WTC11 (cell line): ENCODE measurements at regions not wholly inside any gene's neighbourhood (a gene's known extent, or its start where the extent isn't known, plus 50 kb on each side); places are given as distances from the start of the nearest gene placed in this dataset.
"Not testable (repeated sequence)": the region's sequence is repeated elsewhere in the genome, so short reads cannot be mapped to it uniquely, and the experiment has no call there.

Source experiments
- ATAC-seq: fragments of 200-7000 bp; cut with Tn5 transposase; 2 replicates; pipeline ENCODE4 v1.10.0; 2021; ENCODE audit warnings: mild to moderate bottlenecking, moderate library complexity
- CTCF ChIA-PET: fragments of 300-600 bp; sonication (Branson Sonifier 250); formaldehyde crosslinking; loops from one replicate; lab custom pipeline; 2021; ENCODE audit warnings: antibody characterized with exemption; lab: Charles Lee
- POLR2A ChIA-PET: fragments of 350-600 bp; sonication (Branson Sonifier 250); formaldehyde crosslinking; loops from one replicate; lab custom pipeline; 2021; ENCODE audit warnings: antibody characterized with exemption; lab: Charles Lee
- DNase-seq: peaks from one replicate; pipeline ENCODE4 v3.0.0; 2021; ENCODE audit warnings: low spot score
- H3K27ac Mint-ChIP-seq: 2 replicates; pipeline ENCODE4 v1.8.0; 2021; ENCODE audit warnings: mixed read lengths
- H3K27me3 Mint-ChIP-seq: 2 replicates; pipeline ENCODE4 v1.8.0; 2021; ENCODE audit warnings: low read depth, mild to moderate bottlenecking, moderate library complexity, mixed read lengths
- H3K36me3 Mint-ChIP-seq: 2 replicates; pipeline ENCODE4 v1.8.0; 2021; ENCODE audit warnings: mixed read lengths
- H3K4me1 Mint-ChIP-seq: 2 replicates; pipeline ENCODE4 v1.8.0; 2022; ENCODE audit warnings: mixed read lengths
- H3K4me3 Mint-ChIP-seq: 2 replicates; pipeline ENCODE4 v1.8.0; 2021; ENCODE audit warnings: mild to moderate bottlenecking, moderate library complexity, mixed read lengths
- H3K9me3 Mint-ChIP-seq: 2 replicates; pipeline ENCODE4 v1.8.0; 2021; ENCODE audit warnings: mixed read lengths
- GTF2I ChIP-seq: fragments of 250-450 bp; sonication (Bioruptor Pico); conservative IDR thresholded peaks from 2 replicates; pipeline ENCODE4 v1.4.0; 2021; ENCODE audit warnings: mild to moderate bottlenecking
- JUN ChIP-seq: sonication (generic); formaldehyde crosslinking; IDR thresholded peaks from 2 replicates; pipeline ENCODE4 v1.8.0; 2023; ENCODE audit warnings: mild to moderate bottlenecking, missing genetic modification reagents
- MYBL2 ChIP-seq: sonication (generic); formaldehyde crosslinking; IDR thresholded peaks from 2 replicates; pipeline ENCODE4 v1.8.1; 2023; ENCODE audit warnings: mild to moderate bottlenecking, moderate library complexity, missing genetic modification reagents
- NFATC4 ChIP-seq: fragments of 250-450 bp; sonication (Bioruptor Pico); IDR thresholded peaks from 2 replicates; pipeline ENCODE4 v1.9.0; 2021; ENCODE audit warnings: mild to moderate bottlenecking
- NR1H2 ChIP-seq: sonication (generic); formaldehyde crosslinking; IDR thresholded peaks from 2 replicates; pipeline ENCODE4 v1.9.0; 2021; ENCODE audit warnings: mild to moderate bottlenecking, moderate library complexity, missing genetic modification reagents
- OVOL2 ChIP-seq: fragments of 250-450 bp; sonication (Bioruptor Pico); IDR thresholded peaks from 2 replicates; pipeline ENCODE4 v1.9.0; 2021; ENCODE audit warnings: mild to moderate bottlenecking, borderline replicate concordance
- RELA ChIP-seq: sonication (generic); formaldehyde crosslinking; IDR thresholded peaks from 2 replicates; pipeline ENCODE4 v1.8.1; 2022; ENCODE audit warnings: missing genetic modification reagents, mild to moderate bottlenecking, borderline replicate concordance
- SOX15 ChIP-seq: fragments of 250-450 bp; sonication (Bioruptor Pico); IDR thresholded peaks from 2 replicates; pipeline ENCODE4 v1.9.0; 2021; ENCODE audit warnings: mild to moderate bottlenecking
- SP1 ChIP-seq: sonication (generic); formaldehyde crosslinking; conservative IDR thresholded peaks from 2 replicates; pipeline ENCODE4 v1.8.1; 2022; ENCODE audit warnings: missing genetic modification reagents
- TCF7 ChIP-seq: sonication (generic); formaldehyde crosslinking; IDR thresholded peaks from 2 replicates; pipeline ENCODE4 v1.8.0; 2022; ENCODE audit warnings: mild to moderate bottlenecking, low read depth, missing genetic modification reagents, moderate library complexity
- TP53 ChIP-seq: sonication (generic); formaldehyde crosslinking; IDR thresholded peaks from 2 replicates; pipeline ENCODE4 v1.8.1; 2023; ENCODE audit warnings: mild to moderate bottlenecking, missing genetic modification reagents
- ZNF416 ChIP-seq: fragments of 250-450 bp; sonication (Bioruptor Pico); IDR thresholded peaks from 2 replicates; pipeline ENCODE4 v1.9.0; 2021; ENCODE audit warnings: mild to moderate bottlenecking, inconsistent platforms
- TF ChIP-seq, protein P1 (sequence below): sonication (generic); formaldehyde crosslinking; IDR thresholded peaks from 2 replicates; pipeline ENCODE4 v1.8.1; 2023; ENCODE audit warnings: mild to moderate bottlenecking, missing genetic modification reagents, borderline replicate concordance
- TF ChIP-seq, protein P2 (sequence below): fragments of 250-450 bp; sonication (Bioruptor Pico); IDR thresholded peaks from 2 replicates; pipeline ENCODE4 v1.9.0; 2021; ENCODE audit warnings: moderate library complexity, mild to moderate bottlenecking, inconsistent platforms, borderline replicate concordance
- TF ChIP-seq, protein P3 (sequence below): sonication (generic); formaldehyde crosslinking; IDR thresholded peaks from 2 replicates; pipeline ENCODE4 v1.8.1; 2023; ENCODE audit warnings: mild to moderate bottlenecking, missing genetic modification reagents
- TF ChIP-seq, protein P4 (sequence below): fragments of 250-450 bp; sonication (Bioruptor Pico); IDR thresholded peaks from 2 replicates; pipeline ENCODE4 v1.8.0; 2021; ENCODE audit warnings: mild to moderate bottlenecking
- TF ChIP-seq, protein P5 (sequence below): sonication (generic); formaldehyde crosslinking; IDR thresholded peaks from 2 replicates; pipeline ENCODE4 v1.8.0; 2022; ENCODE audit warnings: missing genetic modification reagents

DNA sequence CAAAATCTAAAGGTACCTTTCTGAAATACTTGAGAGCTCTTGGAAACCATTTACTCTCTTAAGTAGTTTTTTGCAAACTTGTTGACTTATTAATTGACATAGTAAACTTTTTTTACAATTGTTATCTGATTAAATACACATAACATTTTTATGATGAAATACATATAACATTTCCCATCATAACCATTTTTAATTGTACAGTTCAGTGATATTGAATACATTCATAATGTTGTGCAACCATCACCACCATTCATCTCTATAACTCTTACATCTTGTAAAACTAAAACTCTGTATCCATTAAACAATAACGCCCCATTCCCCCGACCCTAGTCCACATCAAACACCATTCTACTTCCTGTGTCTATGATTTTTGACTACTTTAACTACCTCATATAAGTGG is 95.7 kb upstream of the ZNF648 start:
- no peak for DNase-seq
- H3K4me1 Mint-ChIP-seq, result peaks cover 3% of the 10 kb centered on the region
- no peaks in the 10 kb centered on the region for H3K27me3 Mint-ChIP-seq
- ATAC-seq, result no peak
- peaks cover 12% of the 10 kb centered on the region for H3K36me3 Mint-ChIP-seq
- TF ChIP-seq NFATC4, result no peak
- TF ChIP-seq, protein P1, sequence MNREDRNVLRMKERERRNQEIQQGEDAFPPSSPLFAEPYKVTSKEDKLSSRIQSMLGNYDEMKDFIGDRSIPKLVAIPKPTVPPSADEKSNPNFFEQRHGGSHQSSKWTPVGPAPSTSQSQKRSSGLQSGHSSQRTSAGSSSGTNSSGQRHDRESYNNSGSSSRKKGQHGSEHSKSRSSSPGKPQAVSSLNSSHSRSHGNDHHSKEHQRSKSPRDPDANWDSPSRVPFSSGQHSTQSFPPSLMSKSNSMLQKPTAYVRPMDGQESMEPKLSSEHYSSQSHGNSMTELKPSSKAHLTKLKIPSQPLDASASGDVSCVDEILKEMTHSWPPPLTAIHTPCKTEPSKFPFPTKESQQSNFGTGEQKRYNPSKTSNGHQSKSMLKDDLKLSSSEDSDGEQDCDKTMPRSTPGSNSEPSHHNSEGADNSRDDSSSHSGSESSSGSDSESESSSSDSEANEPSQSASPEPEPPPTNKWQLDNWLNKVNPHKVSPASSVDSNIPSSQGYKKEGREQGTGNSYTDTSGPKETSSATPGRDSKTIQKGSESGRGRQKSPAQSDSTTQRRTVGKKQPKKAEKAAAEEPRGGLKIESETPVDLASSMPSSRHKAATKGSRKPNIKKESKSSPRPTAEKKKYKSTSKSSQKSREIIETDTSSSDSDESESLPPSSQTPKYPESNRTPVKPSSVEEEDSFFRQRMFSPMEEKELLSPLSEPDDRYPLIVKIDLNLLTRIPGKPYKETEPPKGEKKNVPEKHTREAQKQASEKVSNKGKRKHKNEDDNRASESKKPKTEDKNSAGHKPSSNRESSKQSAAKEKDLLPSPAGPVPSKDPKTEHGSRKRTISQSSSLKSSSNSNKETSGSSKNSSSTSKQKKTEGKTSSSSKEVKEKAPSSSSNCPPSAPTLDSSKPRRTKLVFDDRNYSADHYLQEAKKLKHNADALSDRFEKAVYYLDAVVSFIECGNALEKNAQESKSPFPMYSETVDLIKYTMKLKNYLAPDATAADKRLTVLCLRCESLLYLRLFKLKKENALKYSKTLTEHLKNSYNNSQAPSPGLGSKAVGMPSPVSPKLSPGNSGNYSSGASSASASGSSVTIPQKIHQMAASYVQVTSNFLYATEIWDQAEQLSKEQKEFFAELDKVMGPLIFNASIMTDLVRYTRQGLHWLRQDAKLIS (CRISPR knock-in tag), result no peak
- TF ChIP-seq TP53 (CRISPR knock-in tag), result no peak
- no peak for TF ChIP-seq SP1 (CRISPR knock-in tag)
- TF ChIP-seq JUN (CRISPR knock-in tag), result no peak
- TF ChIP-seq NR1H2 (CRISPR knock-in tag), result no peak
- TF ChIP-seq, protein P2, sequence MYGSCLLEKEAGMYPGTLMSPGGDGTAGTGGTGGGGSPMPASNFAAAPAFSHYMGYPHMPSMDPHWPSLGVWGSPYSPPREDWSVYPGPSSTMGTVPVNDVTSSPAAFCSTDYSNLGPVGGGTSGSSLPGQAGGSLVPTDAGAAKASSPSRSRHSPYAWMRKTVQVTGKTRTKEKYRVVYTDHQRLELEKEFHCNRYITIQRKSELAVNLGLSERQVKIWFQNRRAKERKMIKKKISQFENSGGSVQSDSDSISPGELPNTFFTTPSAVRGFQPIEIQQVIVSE (CRISPR knock-in tag), result no peak
- TF ChIP-seq, protein P3, sequence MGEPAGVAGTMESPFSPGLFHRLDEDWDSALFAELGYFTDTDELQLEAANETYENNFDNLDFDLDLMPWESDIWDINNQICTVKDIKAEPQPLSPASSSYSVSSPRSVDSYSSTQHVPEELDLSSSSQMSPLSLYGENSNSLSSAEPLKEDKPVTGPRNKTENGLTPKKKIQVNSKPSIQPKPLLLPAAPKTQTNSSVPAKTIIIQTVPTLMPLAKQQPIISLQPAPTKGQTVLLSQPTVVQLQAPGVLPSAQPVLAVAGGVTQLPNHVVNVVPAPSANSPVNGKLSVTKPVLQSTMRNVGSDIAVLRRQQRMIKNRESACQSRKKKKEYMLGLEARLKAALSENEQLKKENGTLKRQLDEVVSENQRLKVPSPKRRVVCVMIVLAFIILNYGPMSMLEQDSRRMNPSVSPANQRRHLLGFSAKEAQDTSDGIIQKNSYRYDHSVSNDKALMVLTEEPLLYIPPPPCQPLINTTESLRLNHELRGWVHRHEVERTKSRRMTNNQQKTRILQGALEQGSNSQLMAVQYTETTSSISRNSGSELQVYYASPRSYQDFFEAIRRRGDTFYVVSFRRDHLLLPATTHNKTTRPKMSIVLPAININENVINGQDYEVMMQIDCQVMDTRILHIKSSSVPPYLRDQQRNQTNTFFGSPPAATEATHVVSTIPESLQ (CRISPR knock-in tag), result no peak
- TF ChIP-seq SOX15 (CRISPR knock-in tag), result no peak
- TF ChIP-seq, protein P4, sequence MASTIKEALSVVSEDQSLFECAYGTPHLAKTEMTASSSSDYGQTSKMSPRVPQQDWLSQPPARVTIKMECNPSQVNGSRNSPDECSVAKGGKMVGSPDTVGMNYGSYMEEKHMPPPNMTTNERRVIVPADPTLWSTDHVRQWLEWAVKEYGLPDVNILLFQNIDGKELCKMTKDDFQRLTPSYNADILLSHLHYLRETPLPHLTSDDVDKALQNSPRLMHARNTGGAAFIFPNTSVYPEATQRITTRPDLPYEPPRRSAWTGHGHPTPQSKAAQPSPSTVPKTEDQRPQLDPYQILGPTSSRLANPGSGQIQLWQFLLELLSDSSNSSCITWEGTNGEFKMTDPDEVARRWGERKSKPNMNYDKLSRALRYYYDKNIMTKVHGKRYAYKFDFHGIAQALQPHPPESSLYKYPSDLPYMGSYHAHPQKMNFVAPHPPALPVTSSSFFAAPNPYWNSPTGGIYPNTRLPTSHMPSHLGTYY, result no peak
- TF ChIP-seq, protein P5, sequence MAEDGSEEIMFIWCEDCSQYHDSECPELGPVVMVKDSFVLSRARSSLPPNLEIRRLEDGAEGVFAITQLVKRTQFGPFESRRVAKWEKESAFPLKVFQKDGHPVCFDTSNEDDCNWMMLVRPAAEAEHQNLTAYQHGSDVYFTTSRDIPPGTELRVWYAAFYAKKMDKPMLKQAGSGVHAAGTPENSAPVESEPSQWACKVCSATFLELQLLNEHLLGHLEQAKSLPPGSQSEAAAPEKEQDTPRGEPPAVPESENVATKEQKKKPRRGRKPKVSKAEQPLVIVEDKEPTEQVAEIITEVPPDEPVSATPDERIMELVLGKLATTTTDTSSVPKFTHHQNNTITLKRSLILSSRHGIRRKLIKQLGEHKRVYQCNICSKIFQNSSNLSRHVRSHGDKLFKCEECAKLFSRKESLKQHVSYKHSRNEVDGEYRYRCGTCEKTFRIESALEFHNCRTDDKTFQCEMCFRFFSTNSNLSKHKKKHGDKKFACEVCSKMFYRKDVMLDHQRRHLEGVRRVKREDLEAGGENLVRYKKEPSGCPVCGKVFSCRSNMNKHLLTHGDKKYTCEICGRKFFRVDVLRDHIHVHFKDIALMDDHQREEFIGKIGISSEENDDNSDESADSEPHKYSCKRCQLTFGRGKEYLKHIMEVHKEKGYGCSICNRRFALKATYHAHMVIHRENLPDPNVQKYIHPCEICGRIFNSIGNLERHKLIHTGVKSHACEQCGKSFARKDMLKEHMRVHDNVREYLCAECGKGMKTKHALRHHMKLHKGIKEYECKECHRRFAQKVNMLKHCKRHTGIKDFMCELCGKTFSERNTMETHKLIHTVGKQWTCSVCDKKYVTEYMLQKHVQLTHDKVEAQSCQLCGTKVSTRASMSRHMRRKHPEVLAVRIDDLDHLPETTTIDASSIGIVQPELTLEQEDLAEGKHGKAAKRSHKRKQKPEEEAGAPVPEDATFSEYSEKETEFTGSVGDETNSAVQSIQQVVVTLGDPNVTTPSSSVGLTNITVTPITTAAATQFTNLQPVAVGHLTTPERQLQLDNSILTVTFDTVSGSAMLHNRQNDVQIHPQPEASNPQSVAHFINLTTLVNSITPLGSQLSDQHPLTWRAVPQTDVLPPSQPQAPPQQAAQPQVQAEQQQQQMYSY, result no peak
- no peak for TF ChIP-seq RELA
- TF ChIP-seq GTF2I (CRISPR knock-in tag), result no peak
- no peak for TF ChIP-seq ZNF416
- TF ChIP-seq TCF7 (CRISPR knock-in tag), result no peak
- TF ChIP-seq OVOL2 (CRISPR knock-in tag), result no peak
- no peak for TF ChIP-seq MYBL2 (CRISPR knock-in tag)
- H3K9me3 Mint-ChIP-seq, result peaks cover 34% of the 10 kb centered on the region
- CTCF ChIA-PET, result no interaction called here
- H3K4me3 Mint-ChIP-seq, result no peak overlapping the region
- POLR2A ChIA-PET, result no interaction called here
- no peak overlapping the region for H3K27ac Mint-ChIP-seq

DNA sequence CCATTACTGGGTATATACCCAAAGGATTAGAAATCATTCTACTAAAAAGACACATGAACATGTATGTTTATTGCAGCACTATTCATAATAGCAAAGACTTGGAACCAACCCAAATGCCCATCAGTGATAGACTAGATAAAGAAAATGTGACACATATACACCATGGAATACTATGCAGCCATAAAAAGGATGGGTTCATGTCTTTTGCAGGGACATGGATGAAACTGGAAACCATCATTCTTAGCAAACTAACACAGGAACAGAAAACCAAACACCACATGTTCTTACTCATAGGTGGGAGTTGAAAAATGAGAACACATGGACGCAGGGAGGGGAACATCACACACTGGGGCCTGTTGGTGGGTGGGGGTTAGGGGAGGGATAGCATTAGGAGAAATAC is 92.9 kb upstream of the ZNF648 start:
- POLR2A ChIA-PET, H3K4me1 Mint-ChIP-seq, H3K27ac Mint-ChIP-seq, ATAC-seq, H3K4me3 Mint-ChIP-seq, H3K27me3 Mint-ChIP-seq, H3K36me3 Mint-ChIP-seq, DNase-seq: not testable (repeated sequence)
- H3K9me3 Mint-ChIP-seq, result peaks cover 22% of the 10 kb centered on the region
- CTCF ChIA-PET, result interaction anchor here (2.2 kb wide), 1 partner anchor 11 kb away, joined by 14 read pairs; no protein-coding TSS in a partner anchor
